Uterus (tissue), 2 donors: ENCODE measurements at regions not wholly inside any gene's neighbourhood (a gene's known extent, or its start where the extent isn't known, plus 50 kb on each side); places are given as distances from the start of the nearest gene placed in this dataset.

Source experiments
- CTCF ChIP-seq, 4 experiments: fragments of 200-600 bp in 2 of 4; fragments of 450-650 bp in 2 of 4; sonication (generic) in 2 of 4; IDR thresholded peaks; one replicate each; pipeline ENCODE4 v1.5.1; 2016 to 2019; ENCODE audit warnings: antibody characterized with exemption in 4 of 4, mild to moderate bottlenecking in 2 of 4, moderate library complexity in 1 of 4
- POLR2A ChIP-seq, 2 donors: fragments of 450-650 bp; IDR thresholded peaks; one replicate each; pipeline ENCODE4 v1.6.1; 2016; ENCODE audit warnings: antibody characterized with exemption in 2 of 2, mild to moderate bottlenecking in 1 of 2, moderate library complexity in 1 of 2

GRCh38 chr9:81207651-81208050, 481.7 kb downstream of the TLE1 start:
- TF ChIP-seq CTCF (IDR thresholded peaks at IDR 0.05) (no peak), POLR2A (IDR thresholded peaks at IDR 0.05) (no peak)
